Left renal cortex interstitium (tissue), 4 donors: ENCODE measurements at regions not wholly inside any gene's neighbourhood (a gene's known extent, or its start where the extent isn't known, plus 50 kb on each side); places are given as distances from the start of the nearest gene placed in this dataset.

Source experiments
- DNase-seq, 4 donors: peaks; one replicate each; pipeline ENCODE4 v3.0.0-alpha.2; 2013; ENCODE audit warnings: low read depth in 4 of 4, low spot score in 2 of 4, missing footprints in 1 of 4

GRCh38 chr6:62672989-62673388 is 387.0 kb upstream of the KHDRBS2 start:
- no peak for DNase-seq

GRCh38 chr6:62670490-62671223 is 384.6 kb upstream of the KHDRBS2 start:
- no peak for DNase-seq

- no peak for DNase-seq
Observed at GRCh38 chr6:62669831-62670230, 383.8 kb upstream of the KHDRBS2 start.

GRCh38 chr6:62652692-62653328 is 366.8 kb upstream of the KHDRBS2 start:
- no peak for DNase-seq

GRCh38 chr6:62645274-62645673 is 359.2 kb upstream of the KHDRBS2 start:
- DNase-seq = no peak

- no peak for DNase-seq
Observed at GRCh38 chr6:62640749-62641148, 354.7 kb upstream of the KHDRBS2 start.

- DNase-seq = no peak
Observed at GRCh38 chr6:62626661-62627060, 340.6 kb upstream of the KHDRBS2 start.

GRCh38 chr6:62623846-62624532 is 338.0 kb upstream of the KHDRBS2 start:
- DNase-seq = no peak

GRCh38 chr6:62615366-62616015 is 329.5 kb upstream of the KHDRBS2 start:
- no peak for DNase-seq

GRCh38 chr6:62614442-62614841 is 328.4 kb upstream of the KHDRBS2 start:
- DNase-seq = no peak

GRCh38 chr6:62613928-62614327 is 327.9 kb upstream of the KHDRBS2 start:
- DNase-seq = no peak

- DNase-seq = no peak
Observed at GRCh38 chr6:62612471-62612870, 326.4 kb upstream of the KHDRBS2 start.

GRCh38 chr6:62570372-62570771 is 284.3 kb upstream of the KHDRBS2 start:
- DNase-seq = no peak

- DNase-seq = no peak
Observed at GRCh38 chr6:62541502-62541901, 255.5 kb upstream of the KHDRBS2 start.

- no peak for DNase-seq
Observed at GRCh38 chr6:62530985-62531384, 245.0 kb upstream of the KHDRBS2 start.

GRCh38 chr6:62528894-62529526 is 243.0 kb upstream of the KHDRBS2 start:
- DNase-seq = no peak

GRCh38 chr6:62523630-62524029 is 237.6 kb upstream of the KHDRBS2 start:
- DNase-seq = no peak

GRCh38 chr6:62519574-62519973 is 233.5 kb upstream of the KHDRBS2 start:
- no peak for DNase-seq

GRCh38 chr6:62516291-62517141 is 230.5 kb upstream of the KHDRBS2 start:
- DNase-seq = no peak
